Panc1 (cell line): ENCODE measurements at regions not wholly inside any gene's neighbourhood (a gene's known extent, or its start where the extent isn't known, plus 50 kb on each side); places are given as distances from the start of the nearest gene placed in this dataset.

Source experiments
- ATAC-seq: fragments of 200-7000 bp; cut with Tn5 transposase; 2 replicates; pipeline ENCODE4 v1.9.1; 2020; ENCODE audit warnings: mild to moderate bottlenecking, moderate library complexity
- BruUV-seq: library from RNA; stranded (reverse); fragments of 400-500 nt; replicated peaks from 2 replicates; lab custom pipeline; 2021; lab: Mats Ljungman, UMichigan
- CTCF ChIA-PET: fragments of 300-600 bp; sonication (Branson Sonifier 250); formaldehyde crosslinking; loops from one replicate; lab custom pipeline; 2022; ENCODE audit warnings: antibody characterized with exemption; lab: Charles Lee
- POLR2A ChIA-PET: fragments of 300-600 bp; sonication (Branson Sonifier 250); formaldehyde crosslinking; loops from one replicate; lab custom pipeline; 2022; ENCODE audit warnings: antibody characterized with exemption; lab: Charles Lee
- DNase-seq: peaks from one replicate; pipeline ENCODE4 v3.0.0-alpha.2; 2010; ENCODE audit warnings: low read depth, low spot score
- H3K27ac ChIP-seq: 2 replicates; pipeline ENCODE4 v1.5.1; 2011; ENCODE audit warnings: mild to moderate bottlenecking, low read length, inconsistent platforms
- H3K27me3 ChIP-seq: fragments of 200-500 bp; sonication (Bioruptor generic); 2 replicates; pipeline ENCODE4 v1.6.0; 2014; ENCODE audit warnings: low read length, inconsistent platforms; ENCODE audit not compliant: control insufficient read depth, insufficient read depth
- H3K36me3 ChIP-seq: fragments of 200-500 bp; sonication (Bioruptor generic); 2 replicates; pipeline ENCODE4 v1.5.1; 2014; ENCODE audit warnings: inconsistent platforms, mild to moderate bottlenecking, low read length, moderate library complexity; ENCODE audit not compliant: control insufficient read depth, insufficient read depth
- H3K4me1 ChIP-seq: 2 replicates; pipeline ENCODE4 v1.5.1; 2011; ENCODE audit warnings: inconsistent platforms, mild to moderate bottlenecking, low read length, moderate library complexity; ENCODE audit not compliant: control insufficient read depth, insufficient read depth
- H3K4me3 ChIP-seq, 2 experiments: 2 replicates each; pipeline ENCODE4 v1.5.1; 2011 to 2012; ENCODE audit warnings: low read depth in 2 of 2, low read length in 2 of 2, mild to moderate bottlenecking in 2 of 2, inconsistent platforms in 1 of 2, moderate library complexity in 1 of 2
- H3K9me3 ChIP-seq: fragments of 200-500 bp; sonication (Bioruptor generic); 2 replicates; pipeline ENCODE4 v1.5.1; 2014; ENCODE audit warnings: low read depth, mild to moderate bottlenecking, inconsistent platforms, low read length, moderate library complexity; ENCODE audit not compliant: control insufficient read depth, insufficient read depth
- CTCF ChIP-seq: fragments of 450-650 bp; IDR thresholded peaks from 2 replicates; pipeline ENCODE4 v1.5.1; 2017; ENCODE audit warnings: mild to moderate bottlenecking
- POLR2AphosphoS5 ChIP-seq: IDR thresholded peaks from 2 replicates; pipeline ENCODE4 v1.6.1; 2012; ENCODE audit warnings: mild to moderate bottlenecking, low read depth, low read length, moderate library complexity
- SIN3A ChIP-seq: IDR thresholded peaks from 2 replicates; pipeline ENCODE4 v1.6.1; 2012; ENCODE audit warnings: low read depth, mild to moderate bottlenecking, low read length, moderate library complexity, borderline replicate concordance; ENCODE audit not compliant: insufficient read depth
- TCF7L2 ChIP-seq: IDR thresholded peaks from 2 replicates; pipeline ENCODE4 v1.6.1; 2011; ENCODE audit warnings: mild to moderate bottlenecking, low read depth, low read length, inconsistent platforms
- in situ Hi-C: cut with HindIII; loops from 2 replicates; pipeline ENCODE4 v1.10.0; 2016; ENCODE audit warnings: low sequenced_read_pairs, low pct_unique_long_range_greater_than_20kb
- intact Hi-C: fragments of 100-400 bp; cut with micrococcal nuclease; formaldehyde crosslinking; loops from one replicate; pipeline ENCODE4 v1.10.0; 2022; ENCODE audit not compliant: unreplicated experiment
- TF ChIP-seq, protein P1 (sequence below), 2 experiments: IDR thresholded peaks; 2 replicates each; pipeline ENCODE4 v1.6.1; 2011 to 2012; ENCODE audit warnings: low read depth in 2 of 2, control low read depth in 1 of 2, low read length in 1 of 2, mild to moderate bottlenecking in 1 of 2, moderate library complexity in 1 of 2; ENCODE audit not compliant: insufficient read depth in 1 of 2

DNA sequence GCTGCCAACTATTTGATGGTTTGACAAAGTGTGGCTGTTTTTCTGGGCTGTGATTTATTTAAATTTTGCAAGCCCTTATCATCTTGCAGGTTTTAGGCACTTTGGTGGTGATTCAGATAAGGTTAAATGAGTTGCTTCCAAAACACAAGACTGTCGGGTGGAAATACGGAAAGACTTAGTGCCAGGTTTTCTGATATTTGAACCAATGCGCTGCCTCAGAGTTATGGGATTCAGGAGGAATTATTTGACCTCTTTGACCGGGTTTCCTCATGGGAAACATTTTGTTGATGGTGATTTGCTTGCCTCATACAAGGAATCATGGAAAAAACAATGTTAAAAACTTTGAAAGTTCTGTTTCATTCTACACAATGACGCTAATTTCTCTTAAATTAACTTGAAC lies 136.1 kb upstream of the MAP9 start:
- no peaks in the 10 kb centered on the region for H3K4me1 ChIP-seq
- CTCF ChIA-PET, result no interaction called here
- BruUV-seq, result no TSS peak

DNA sequence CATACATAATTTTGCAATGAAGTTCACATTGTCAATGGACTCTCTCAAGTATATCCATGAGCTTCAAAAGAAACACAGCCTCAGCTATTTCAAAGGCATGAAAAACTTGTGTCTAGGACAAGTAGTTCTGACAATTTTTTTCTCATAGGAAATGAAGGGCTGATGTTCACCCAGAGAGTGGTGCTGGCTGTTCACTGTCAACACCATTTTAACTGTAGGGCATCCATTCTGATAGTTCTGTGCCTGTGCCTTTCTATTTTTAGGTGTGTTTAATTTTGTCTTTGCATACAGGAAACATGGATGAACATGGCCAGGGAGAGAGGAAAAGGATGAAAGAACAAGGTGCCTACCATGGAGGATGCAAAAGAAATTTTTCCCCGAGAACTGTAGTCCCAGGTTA lies 135.3 kb upstream of the MAP9 start:
- ChIA-PET POLR2A (no interaction called here), CTCF (no interaction called here)
- no peaks in the 10 kb centered on the region for H3K27me3 ChIP-seq
- no peaks in the 10 kb centered on the region for H3K36me3 ChIP-seq
- DNase-seq, result no peak
- H3K27ac ChIP-seq, result no peak overlapping the region
- no peak for ATAC-seq
- H3K9me3 ChIP-seq, result no peaks in the 10 kb centered on the region
- no peak for TF ChIP-seq CTCF
- no peak for TF ChIP-seq TCF7L2
- no peak for TF ChIP-seq POLR2AphosphoS5
- TF ChIP-seq SIN3A, result no peak
- TF ChIP-seq, protein P1, sequence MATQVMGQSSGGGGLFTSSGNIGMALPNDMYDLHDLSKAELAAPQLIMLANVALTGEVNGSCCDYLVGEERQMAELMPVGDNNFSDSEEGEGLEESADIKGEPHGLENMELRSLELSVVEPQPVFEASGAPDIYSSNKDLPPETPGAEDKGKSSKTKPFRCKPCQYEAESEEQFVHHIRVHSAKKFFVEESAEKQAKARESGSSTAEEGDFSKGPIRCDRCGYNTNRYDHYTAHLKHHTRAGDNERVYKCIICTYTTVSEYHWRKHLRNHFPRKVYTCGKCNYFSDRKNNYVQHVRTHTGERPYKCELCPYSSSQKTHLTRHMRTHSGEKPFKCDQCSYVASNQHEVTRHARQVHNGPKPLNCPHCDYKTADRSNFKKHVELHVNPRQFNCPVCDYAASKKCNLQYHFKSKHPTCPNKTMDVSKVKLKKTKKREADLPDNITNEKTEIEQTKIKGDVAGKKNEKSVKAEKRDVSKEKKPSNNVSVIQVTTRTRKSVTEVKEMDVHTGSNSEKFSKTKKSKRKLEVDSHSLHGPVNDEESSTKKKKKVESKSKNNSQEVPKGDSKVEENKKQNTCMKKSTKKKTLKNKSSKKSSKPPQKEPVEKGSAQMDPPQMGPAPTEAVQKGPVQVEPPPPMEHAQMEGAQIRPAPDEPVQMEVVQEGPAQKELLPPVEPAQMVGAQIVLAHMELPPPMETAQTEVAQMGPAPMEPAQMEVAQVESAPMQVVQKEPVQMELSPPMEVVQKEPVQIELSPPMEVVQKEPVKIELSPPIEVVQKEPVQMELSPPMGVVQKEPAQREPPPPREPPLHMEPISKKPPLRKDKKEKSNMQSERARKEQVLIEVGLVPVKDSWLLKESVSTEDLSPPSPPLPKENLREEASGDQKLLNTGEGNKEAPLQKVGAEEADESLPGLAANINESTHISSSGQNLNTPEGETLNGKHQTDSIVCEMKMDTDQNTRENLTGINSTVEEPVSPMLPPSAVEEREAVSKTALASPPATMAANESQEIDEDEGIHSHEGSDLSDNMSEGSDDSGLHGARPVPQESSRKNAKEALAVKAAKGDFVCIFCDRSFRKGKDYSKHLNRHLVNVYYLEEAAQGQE (IDR thresholded peaks at IDR 0.05; ENCODE audit: insufficient read depth in 1 of 2, low read depth in 2 of 2, low read length in 1 of 2), result no peak
- no peaks in the 10 kb centered on the region for H3K4me1 ChIP-seq
- in situ Hi-C loops (no loop called here), intact Hi-C loops (no loop called here)
- no peak overlapping the region for H3K4me3 ChIP-seq
- no TSS peak for BruUV-seq

More for the DNA sequence above, 136.1 kb upstream of the MAP9 start:
- POLR2A ChIA-PET, result no interaction called here
- DNase-seq (no peak), ATAC-seq (no peak)
- in situ Hi-C loops (no loop called here), intact Hi-C loops (no loop called here)
- H3K36me3 ChIP-seq, result no peaks in the 10 kb centered on the region
- no peaks in the 10 kb centered on the region for H3K9me3 ChIP-seq
- H3K27ac ChIP-seq, result no peak overlapping the region
- TF ChIP-seq CTCF (no peak), TCF7L2 (no peak), POLR2AphosphoS5 (no peak), SIN3A (no peak)
- TF ChIP-seq, protein P1 (IDR thresholded peaks at IDR 0.05; ENCODE audit: insufficient read depth in 1 of 2, low read depth in 2 of 2, low read length in 1 of 2), result no peak
- no peaks in the 10 kb centered on the region for H3K27me3 ChIP-seq
- H3K4me3 ChIP-seq, result no peak overlapping the region
